HPDE6-E6E7 (cell line): ENCODE measurements at regions not wholly inside any gene's neighbourhood (a gene's known extent, or its start where the extent isn't known, plus 50 kb on each side); places are given as distances from the start of the nearest gene placed in this dataset.
"Not testable (repeated sequence)": the region's sequence is repeated elsewhere in the genome, so short reads cannot be mapped to it uniquely, and the experiment has no call there.

Experiments used
- DNase-seq: peaks from one replicate; pipeline ENCODE4 v3.0.0; 2011; ENCODE audit warnings: missing footprints; ENCODE audit errors: extremely low spot score

- DNase-seq, result peak; percentile 46
Observed at GRCh38 chr16:48054881-48055601, 100.8 kb downstream of the ABCC12 start.

GRCh38 chr16:48053418-48053745 lies 102.4 kb downstream of the ABCC12 start:
- DNase-seq, result no peak

- DNase-seq, result no peak
Observed at GRCh38 chr16:48052731-48053417, 102.9 kb downstream of the ABCC12 start.

- no peak for DNase-seq
Observed at GRCh38 chr16:48050871-48051270, 104.9 kb downstream of the ABCC12 start.

GRCh38 chr16:48049847-48050246 lies 105.9 kb downstream of the ABCC12 start:
- no peak for DNase-seq

GRCh38 chr16:48047720-48048119 lies 108.1 kb downstream of the ABCC12 start:
- DNase-seq, result no peak

- no peak for DNase-seq
Observed at GRCh38 chr16:48047241-48047640, 108.6 kb downstream of the ABCC12 start.

GRCh38 chr16:48044117-48044516 lies 111.7 kb downstream of the ABCC12 start:
- DNase-seq, result no peak

GRCh38 chr16:48041981-48042421 lies 113.8 kb downstream of the ABCC12 start:
- no peak for DNase-seq

GRCh38 chr16:48035142-48035541 lies 120.7 kb downstream of the ABCC12 start:
- DNase-seq, result no peak

GRCh38 chr16:48030926-48031325 lies 124.9 kb downstream of the ABCC12 start:
- DNase-seq, result no peak

GRCh38 chr16:48029768-48030167 lies 126.0 kb downstream of the ABCC12 start:
- no peak for DNase-seq

GRCh38 chr16:48025359-48025758 lies 130.4 kb downstream of the ABCC12 start:
- no peak for DNase-seq

GRCh38 chr16:48024042-48024441 lies 131.8 kb downstream of the ABCC12 start:
- DNase-seq, result no peak

GRCh38 chr16:48022496-48022895 lies 133.3 kb downstream of the ABCC12 start:
- no peak for DNase-seq

- not testable (repeated sequence) for DNase-seq
Observed at GRCh38 chr16:48020617-48021016, 135.2 kb downstream of the ABCC12 start.

GRCh38 chr16:48014349-48015135 lies 141.3 kb downstream of the ABCC12 start:
- DNase-seq, result peak; percentile 96

GRCh38 chr16:48013491-48013901 lies 142.3 kb downstream of the ABCC12 start:
- peak; percentile 78 for DNase-seq

- DNase-seq, result no peak
Observed at GRCh38 chr16:48011878-48012658, 143.7 kb downstream of the ABCC12 start.

GRCh38 chr16:48011466-48011865 lies 144.3 kb downstream of the ABCC12 start:
- DNase-seq, result no peak

- DNase-seq, result no peak
Observed at GRCh38 chr16:48008011-48008525, 147.7 kb downstream of the ABCC12 start.
